Daoy (cell line): ENCODE measurements at regions not wholly inside any gene's neighbourhood (a gene's known extent, or its start where the extent isn't known, plus 50 kb on each side); places are given as distances from the start of the nearest gene placed in this dataset.

ENCODE experiments used
- DNase-seq: peaks from one replicate; pipeline ENCODE4 v3.0.0-alpha.2; 2015; ENCODE audit warnings: low read depth

GRCh38 chr6:7468382-7469081, 72.9 kb upstream of the DSP start:
- DNase-seq, result peak; percentile 94

GRCh38 chr6:7469696-7470095, 71.8 kb upstream of the DSP start:
- peak; percentile 58 for DNase-seq

- no peak for DNase-seq
These were observed 70.3 kb upstream of the DSP start for GRCh38 chr6:7471171-7471570.

GRCh38 chr6:7473805-7474719, 67.4 kb upstream of the DSP start:
- no peak for DNase-seq

- no peak for DNase-seq
These were observed 66.4 kb upstream of the DSP start for GRCh38 chr6:7475081-7475480.

GRCh38 chr6:7479801-7480266, 61.6 kb upstream of the DSP start:
- peak; percentile 68 for DNase-seq

- DNase-seq, result no peak
These were observed 56.8 kb upstream of the DSP start for GRCh38 chr6:7484666-7485065.

GRCh38 chr6:7486951-7487350, 54.5 kb upstream of the DSP start:
- DNase-seq, result no peak

GRCh38 chr6:7488494-7488893, 53.0 kb upstream of the DSP start:
- DNase-seq, result no peak

- DNase-seq, result no peak
These were observed 52.1 kb upstream of the DSP start for GRCh38 chr6:7489376-7489775.
